Hepatocyte (in vitro differentiated cells): ENCODE measurements at regions not wholly inside any gene's neighbourhood (a gene's known extent, or its start where the extent isn't known, plus 50 kb on each side); places are given as distances from the start of the nearest gene placed in this dataset.
A peak's percentile ranks its signal among the peaks of the same experiment; 100 is the strongest.

Experiments
- DNase-seq: peaks from one replicate; pipeline ENCODE4 v3.0.0-alpha.2; 2016; ENCODE audit warnings: low spot score
- H2AFZ ChIP-seq: fragments of 200-600 bp; sonication (generic); 2 replicates; pipeline ENCODE4 v1.6.0; 2016; ENCODE audit warnings: antibody characterized with exemption, mild to moderate bottlenecking
- H3K27ac ChIP-seq: fragments of 200-600 bp; sonication (generic); 2 replicates; pipeline ENCODE4 v1.5.1; 2016; ENCODE audit warnings: mild to moderate bottlenecking
- H3K27me3 ChIP-seq: fragments of 200-600 bp; sonication (generic); 2 replicates; pipeline ENCODE4 v1.6.1; 2016
- H3K36me3 ChIP-seq: fragments of 200-600 bp; sonication (generic); replicated peaks from 2 replicates; pipeline ENCODE4 v1.5.1; 2016; ENCODE audit warnings: low read depth; ENCODE audit not compliant: insufficient read depth
- H3K4me1 ChIP-seq: fragments of 200-600 bp; sonication (generic); 2 replicates; pipeline ENCODE4 v1.5.1; 2016; ENCODE audit warnings: mild to moderate bottlenecking, moderate library complexity; ENCODE audit not compliant: insufficient read depth
- H3K4me2 ChIP-seq: fragments of 200-600 bp; sonication (generic); 2 replicates; pipeline ENCODE4 v1.6.0; 2016
- H3K4me3 ChIP-seq: fragments of 200-600 bp; sonication (generic); 2 replicates; pipeline ENCODE4 v1.5.1; 2016; ENCODE audit warnings: mild to moderate bottlenecking
- H3K79me2 ChIP-seq: fragments of 200-600 bp; sonication (generic); 2 replicates; pipeline ENCODE4 v1.6.0; 2017; ENCODE audit warnings: mild to moderate bottlenecking
- H3K9me2 ChIP-seq: fragments of 200-600 bp; sonication (generic); replicated peaks from 2 replicates; pipeline ENCODE4 v1.6.0; 2017; ENCODE audit warnings: mild to moderate bottlenecking; ENCODE audit not compliant: insufficient read depth
- H3K9me3 ChIP-seq: fragments of 200-600 bp; sonication (generic); 2 replicates; pipeline ENCODE4 v1.5.1; 2016; ENCODE audit warnings: low read depth, mild to moderate bottlenecking
- H4K20me1 ChIP-seq: fragments of 200-600 bp; sonication (generic); 2 replicates; pipeline ENCODE4 v1.6.0; 2016; ENCODE audit warnings: mild to moderate bottlenecking; ENCODE audit not compliant: insufficient read depth, poor library complexity, severe bottlenecking
- CTCF ChIP-seq: fragments of 200-600 bp; sonication (generic); IDR thresholded peaks from 2 replicates; pipeline ENCODE4 v1.5.1; 2016; ENCODE audit warnings: antibody characterized with exemption, mild to moderate bottlenecking; ENCODE audit not compliant: poor library complexity
- EZH2 ChIP-seq: fragments of 200-600 bp; sonication (generic); IDR thresholded peaks from 2 replicates; pipeline ENCODE4 v1.6.1; 2016; ENCODE audit warnings: antibody characterized with exemption, mild to moderate bottlenecking, borderline replicate concordance
- EZH2phosphoT487 ChIP-seq: fragments of 200-600 bp; sonication (generic); IDR thresholded peaks from one replicate; pipeline ENCODE4 v1.6.1; 2018; ENCODE audit warnings: antibody characterized with exemption, mild to moderate bottlenecking, low read depth, moderate library complexity; ENCODE audit not compliant: unreplicated experiment, severe bottlenecking
- WGBS: methylation state at CpG from one replicate; pipeline ENCODE4 v1.1.6; 2016; ENCODE audit warnings: low lambda C conversion rate; ENCODE audit errors: missing lambda C conversion rate; 5-methylcytosine and 5-hydroxymethylcytosine counted together

- Histone ChIP-seq H3K79me2 (no peaks in the 10 kb centered on the region), H3K27ac (no peak overlapping the region), H3K9me3 (no peaks in the 10 kb centered on the region), H3K27me3 (no peaks in the 10 kb centered on the region), H3K4me3 (no peak overlapping the region), H3K9me2 (no peaks in the 10 kb centered on the region), H3K36me3 (no peaks in the 10 kb centered on the region), H2AFZ (no peak overlapping the region), H4K20me1 (no peaks in the 10 kb centered on the region), H3K4me2 (no peak overlapping the region), H3K4me1 (no peaks in the 10 kb centered on the region)
- 80% methylated on average over 3 of the region's 3 CpGs for WGBS
- no peak for TF ChIP-seq EZH2
- TF ChIP-seq EZH2phosphoT487 = no peak
- no peak for TF ChIP-seq CTCF
- DNase-seq = no peak
Measured at GRCh38 chr21:35309316-35309715, 260.2 kb upstream of the RUNX1 start.

GRCh38 chr21:35303085-35303484, 254.0 kb upstream of the RUNX1 start:
- WGBS = 75% methylated on average over 1 of the region's 1 CpG

GRCh38 chr21:35298757-35299156, 249.7 kb upstream of the RUNX1 start:
- H3K27me3 ChIP-seq = no peaks in the 10 kb centered on the region
- no peak for DNase-seq
- no peak overlapping the region for H2AFZ ChIP-seq
- peaks cover 5% of the 10 kb centered on the region for H3K4me1 ChIP-seq
- H3K4me3 ChIP-seq = no peak overlapping the region
- no peaks in the 10 kb centered on the region for H3K9me3 ChIP-seq
- no peaks in the 10 kb centered on the region for H4K20me1 ChIP-seq
- no peak overlapping the region for H3K4me2 ChIP-seq
- H3K36me3 ChIP-seq = no peaks in the 10 kb centered on the region
- TF ChIP-seq EZH2 = no peak
- TF ChIP-seq CTCF = no peak
- no peak for TF ChIP-seq EZH2phosphoT487
- WGBS = 87% methylated on average over 3 of the region's 3 CpGs
- no peaks in the 10 kb centered on the region for H3K9me2 ChIP-seq
- H3K27ac ChIP-seq = no peak overlapping the region
- H3K79me2 ChIP-seq = no peaks in the 10 kb centered on the region

More at GRCh38 chr21:35303085-35303484, 254.0 kb upstream of the RUNX1 start:
- Histone ChIP-seq H3K27me3 (no peaks in the 10 kb centered on the region), H3K9me2 (no peaks in the 10 kb centered on the region), H3K4me1 (no peaks in the 10 kb centered on the region), H3K79me2 (no peaks in the 10 kb centered on the region), H3K9me3 (no peaks in the 10 kb centered on the region), H2AFZ (no peak overlapping the region), H3K4me2 (no peak overlapping the region), H3K27ac (no peak overlapping the region), H3K36me3 (no peaks in the 10 kb centered on the region), H3K4me3 (no peak overlapping the region), H4K20me1 (no peaks in the 10 kb centered on the region)
- DNase-seq = peak; percentile 31
- TF ChIP-seq EZH2 (no peak), CTCF (no peak), EZH2phosphoT487 (no peak)

GRCh38 chr21:35297665-35298064, 248.6 kb upstream of the RUNX1 start:
- no peak overlapping the region for H3K27ac ChIP-seq
- no peaks in the 10 kb centered on the region for H4K20me1 ChIP-seq
- H3K36me3 ChIP-seq = no peaks in the 10 kb centered on the region
- no peak overlapping the region for H3K4me2 ChIP-seq
- TF ChIP-seq EZH2 = no peak
- no peak for TF ChIP-seq EZH2phosphoT487
- no peak for TF ChIP-seq CTCF
- peaks cover 5% of the 10 kb centered on the region for H3K4me1 ChIP-seq
- WGBS = 91% methylated on average over 4 of the region's 4 CpGs
- H3K9me3 ChIP-seq = no peaks in the 10 kb centered on the region
- H3K79me2 ChIP-seq = no peaks in the 10 kb centered on the region
- H3K9me2 ChIP-seq = no peaks in the 10 kb centered on the region
- H2AFZ ChIP-seq = no peak overlapping the region
- no peak overlapping the region for H3K4me3 ChIP-seq
- H3K27me3 ChIP-seq = no peaks in the 10 kb centered on the region
- no peak for DNase-seq
